B cell (primary cell): ENCODE measurements at regions not wholly inside any gene's neighbourhood (a gene's known extent, or its start where the extent isn't known, plus 50 kb on each side); places are given as distances from the start of the nearest gene placed in this dataset.

ENCODE experiments used
- ATAC-seq: fragments of 200-7000 bp; cut with Tn5 transposase; one replicate; pipeline ENCODE4 v1.10.0; 2021; ENCODE audit warnings: low read depth, mild to moderate bottlenecking, moderate number of reproducible peaks, moderate library complexity
- CTCF ChIA-PET: fragments of 350-600 bp; sonication (Branson Sonifier 250); formaldehyde crosslinking; loops from one replicate; lab custom pipeline; 2021; ENCODE audit warnings: antibody characterized with exemption, inconsistent platforms; lab: Charles Lee
- POLR2A ChIA-PET: fragments of 350-600 bp; sonication (Branson Sonifier 250); formaldehyde crosslinking; loops from one replicate; lab custom pipeline; 2021; ENCODE audit warnings: antibody characterized with exemption; lab: Charles Lee
- DNase-seq: peaks from one replicate; pipeline ENCODE4 v3.0.0; 2013
- H2AFZ ChIP-seq: 2 replicates; pipeline ENCODE4 v1.6.1; 2012; ENCODE audit warnings: mild to moderate bottlenecking, low read depth, low read length; ENCODE audit not compliant: insufficient read depth, poor library complexity, severe bottlenecking
- H3K27ac ChIP-seq, 2 donors: 1 replicate in 1 of 2; 2 replicates in 1 of 2; pipeline ENCODE4 v1.5.1; 2012 to 2013; ENCODE audit warnings: low read length in 2 of 2, mild to moderate bottlenecking in 2 of 2, moderate library complexity in 1 of 2
- H3K27me3 ChIP-seq, 4 experiments: fragments of 200-600 bp in 1 of 4; sonication (generic) in 1 of 4; replicated peaks in 1 of 4; 1 replicate in 2 of 4; 2 replicates in 2 of 4; pipeline versions ENCODE4 v1.6.1 to v1.7.0; 2013 to 2016; ENCODE audit warnings: low read length in 3 of 4, mild to moderate bottlenecking in 2 of 4, mixed read lengths in 1 of 4, moderate library complexity in 1 of 4; ENCODE audit not compliant: insufficient read depth in 4 of 4, control insufficient read depth in 3 of 4; ENCODE audit errors: control extremely low read depth in 1 of 4
- H3K36me3 ChIP-seq, 2 experiments: replicated peaks in 1 of 2; 1 replicate in 1 of 2; 2 replicates in 1 of 2; pipeline versions ENCODE4 v1.6.1 to v1.7.1; 2013; ENCODE audit warnings: low read length in 1 of 2; ENCODE audit not compliant: insufficient read depth in 2 of 2, control insufficient read depth in 1 of 2; ENCODE audit errors: control extremely low read depth in 1 of 2, extremely low read depth in 1 of 2
- H3K4me1 ChIP-seq, 2 donors: fragments of 200-600 bp in 1 of 2; sonication (generic) in 1 of 2; 1 replicate in 1 of 2; 2 replicates in 1 of 2; pipeline versions ENCODE4 v1.5.1 to v1.6.1; 2013 to 2017; ENCODE audit warnings: low read length in 2 of 2; ENCODE audit not compliant: control insufficient read depth in 2 of 2, insufficient read depth in 2 of 2
- H3K4me2 ChIP-seq: replicated peaks from 2 replicates; pipeline ENCODE3; 2012; ENCODE audit warnings: mild to moderate bottlenecking, low read depth, low read length; ENCODE audit not compliant: poor library complexity, severe bottlenecking
- H3K4me3 ChIP-seq, 5 experiments: fragments of 200-600 bp in 1 of 5; sonication (generic) in 1 of 5; 1 replicate in 3 of 5; 2 replicates in 2 of 5; pipeline versions ENCODE4 v1.5.1 to v1.7.0; 2011 to 2016; ENCODE audit warnings: low read length in 4 of 5, mild to moderate bottlenecking in 4 of 5, low read depth in 2 of 5, control low read depth in 1 of 5, moderate library complexity in 1 of 5; ENCODE audit not compliant: insufficient read depth in 1 of 5; ENCODE audit errors: control extremely low read depth in 1 of 5, extremely low read depth in 1 of 5
- H3K79me2 ChIP-seq: fragments of 200-600 bp; sonication (generic); one replicate; pipeline ENCODE4 v1.6.0; 2016; ENCODE audit warnings: low read length; ENCODE audit not compliant: control insufficient read depth, insufficient read depth
- H3K9ac ChIP-seq: fragments of 200-600 bp; sonication (generic); 2 replicates; pipeline ENCODE4 v1.6.1; 2017; ENCODE audit warnings: mild to moderate bottlenecking, low read length, moderate library complexity
- H3K9me3 ChIP-seq, 3 donors: one replicate each; pipeline versions ENCODE4 v1.6.1 to v1.7.1; 2013; ENCODE audit warnings: low read length in 2 of 3; ENCODE audit not compliant: control insufficient read depth in 2 of 3, insufficient read depth in 1 of 3; ENCODE audit errors: control extremely low read depth in 1 of 3
- H4K20me1 ChIP-seq: 2 replicates; pipeline ENCODE4 v1.6.0; 2012; ENCODE audit warnings: mild to moderate bottlenecking, low read length; ENCODE audit not compliant: insufficient read depth, control insufficient read depth, poor library complexity, severe bottlenecking
- H3K27ac Mint-ChIP-seq: one replicate; pipeline ENCODE4 v1.8.0; 2021; ENCODE audit warnings: mixed read lengths
- H3K27me3 Mint-ChIP-seq: one replicate; pipeline ENCODE4 v1.8.0; 2021; ENCODE audit warnings: mixed read lengths
- H3K4me1 Mint-ChIP-seq: one replicate; pipeline ENCODE4 v1.8.0; 2021; ENCODE audit warnings: mixed read lengths
- H3K4me3 Mint-ChIP-seq: one replicate; pipeline ENCODE4 v1.8.0; 2021; ENCODE audit warnings: mixed read lengths
- H3K9me3 Mint-ChIP-seq: one replicate; pipeline ENCODE4 v1.8.0; 2022; ENCODE audit warnings: mixed read lengths; ENCODE audit not compliant: insufficient read depth
- EZH2 ChIP-seq: IDR thresholded peaks from 2 replicates; pipeline ENCODE4 v1.6.1; 2012; ENCODE audit warnings: borderline replicate concordance, low read depth, mild to moderate bottlenecking, moderate library complexity, low read length; ENCODE audit not compliant: insufficient read depth, poor library complexity, severe bottlenecking
- WGBS: methylation state at CpG from one replicate; pipeline ENCODE4 v1.1.5; 2013; ENCODE audit warnings: missing lambda C conversion rate; ENCODE audit not compliant: insufficient coverage; 5-methylcytosine and 5-hydroxymethylcytosine counted together
- intact Hi-C: fragments of 100-400 bp; cut with micrococcal nuclease; formaldehyde crosslinking; loops from one replicate; pipeline ENCODE4 v1.10.0; 2022
- TF ChIP-seq, protein P1 (sequence below): fragments of 200-600 bp; IDR thresholded peaks from one replicate; pipeline ENCODE4 v1.8.0; 2022; ENCODE audit warnings: antibody characterized with exemption, mild to moderate bottlenecking

DNA sequence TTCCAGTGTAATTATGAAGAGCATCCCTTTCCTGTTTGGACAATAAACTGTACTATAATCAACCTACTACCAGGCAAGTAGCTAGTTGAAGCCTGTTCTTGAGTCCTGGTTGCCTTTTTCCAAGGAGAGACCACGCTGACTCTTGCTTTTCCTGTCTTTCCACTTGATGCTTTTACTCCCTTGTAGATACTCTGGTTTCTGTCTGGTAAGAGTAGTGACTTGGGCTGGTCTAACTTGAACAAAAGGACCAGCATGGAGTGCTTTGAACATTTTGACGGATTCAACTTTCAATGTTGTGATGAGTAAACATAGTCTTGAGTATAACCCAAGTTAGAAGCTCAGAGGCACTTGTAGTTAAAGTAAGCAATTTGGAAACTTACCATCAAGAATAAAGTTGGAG, 464.3 kb downstream of the GADD45G start:
- Histone ChIP-seq H3K4me2 (no peak overlapping the region), H3K36me3 (no peaks in the 10 kb centered on the region), H3K9me3 (no peaks in the 10 kb centered on the region), H3K4me3 (no peak overlapping the region), H2AFZ (no peak overlapping the region), H3K4me1 (no peaks in the 10 kb centered on the region), H3K79me2 (no peaks in the 10 kb centered on the region), H3K9ac (no peak overlapping the region), H3K27me3 (no peaks in the 10 kb centered on the region), H3K27ac (no peak overlapping the region), H4K20me1 (no peaks in the 10 kb centered on the region)
- Mint-ChIP-seq H3K27ac (no peak overlapping the region), H3K9me3 (no peaks in the 10 kb centered on the region), H3K27me3 (peaks cover 36% of the 10 kb centered on the region), H3K4me3 (no peak overlapping the region), H3K4me1 (no peaks in the 10 kb centered on the region)
- no peak for ATAC-seq
- intact Hi-C loops = no loop called here
- CTCF ChIA-PET = interaction anchor here (1.1 kb wide), 1 partner anchor 465 kb away, joined by 5 read pairs; no protein-coding TSS in a partner anchor
- WGBS = 83% methylated on average over 2 of the region's 2 CpGs
- TF ChIP-seq EZH2 = no peak
- TF ChIP-seq, protein P1, sequence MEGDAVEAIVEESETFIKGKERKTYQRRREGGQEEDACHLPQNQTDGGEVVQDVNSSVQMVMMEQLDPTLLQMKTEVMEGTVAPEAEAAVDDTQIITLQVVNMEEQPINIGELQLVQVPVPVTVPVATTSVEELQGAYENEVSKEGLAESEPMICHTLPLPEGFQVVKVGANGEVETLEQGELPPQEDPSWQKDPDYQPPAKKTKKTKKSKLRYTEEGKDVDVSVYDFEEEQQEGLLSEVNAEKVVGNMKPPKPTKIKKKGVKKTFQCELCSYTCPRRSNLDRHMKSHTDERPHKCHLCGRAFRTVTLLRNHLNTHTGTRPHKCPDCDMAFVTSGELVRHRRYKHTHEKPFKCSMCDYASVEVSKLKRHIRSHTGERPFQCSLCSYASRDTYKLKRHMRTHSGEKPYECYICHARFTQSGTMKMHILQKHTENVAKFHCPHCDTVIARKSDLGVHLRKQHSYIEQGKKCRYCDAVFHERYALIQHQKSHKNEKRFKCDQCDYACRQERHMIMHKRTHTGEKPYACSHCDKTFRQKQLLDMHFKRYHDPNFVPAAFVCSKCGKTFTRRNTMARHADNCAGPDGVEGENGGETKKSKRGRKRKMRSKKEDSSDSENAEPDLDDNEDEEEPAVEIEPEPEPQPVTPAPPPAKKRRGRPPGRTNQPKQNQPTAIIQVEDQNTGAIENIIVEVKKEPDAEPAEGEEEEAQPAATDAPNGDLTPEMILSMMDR = no peak
- POLR2A ChIA-PET = no interaction called here
- DNase-seq = no peak

DNA sequence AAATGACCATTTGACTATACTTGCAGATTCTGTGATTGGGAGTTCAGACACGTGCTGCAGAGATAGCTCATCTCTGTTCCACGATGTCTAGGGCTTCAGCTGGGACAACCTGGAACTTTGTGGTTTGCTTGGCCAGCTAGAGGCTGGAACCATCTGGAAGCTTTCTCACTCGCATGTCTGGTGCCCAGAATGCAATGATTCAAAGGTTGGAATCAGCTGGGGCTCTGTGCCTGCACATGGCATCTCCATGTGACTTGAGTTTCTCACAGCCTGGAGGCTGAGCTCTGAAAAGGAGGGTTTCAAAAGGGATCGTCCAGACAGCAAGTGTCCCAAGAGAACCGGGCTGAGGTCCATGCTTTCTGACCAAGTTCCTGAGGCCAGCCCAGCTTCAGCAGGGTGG, 465.2 kb downstream of the GADD45G start:
- peaks cover 39% of the 10 kb centered on the region for H3K27me3 Mint-ChIP-seq
- WGBS = 88% methylated on average over 5 of the region's 5 CpGs

More for the DNA sequence above, 465.2 kb downstream of the GADD45G start:
- H3K9me3 Mint-ChIP-seq = no peaks in the 10 kb centered on the region
- no peak for ATAC-seq
- no peak overlapping the region for H3K9ac ChIP-seq
- H3K27ac Mint-ChIP-seq = no peak overlapping the region
- TF ChIP-seq EZH2 = no peak
- TF ChIP-seq, protein P1 = no peak
- H3K4me1 ChIP-seq = no peaks in the 10 kb centered on the region
- intact Hi-C loops = no loop called here
- CTCF ChIA-PET = interaction anchor here (1.0 to 1.1 kb wide), 3 partner anchors 8 to 466 kb away, joined by 3 to 5 read pairs (median 3); no protein-coding TSS in a partner anchor
- H3K9me3 ChIP-seq = no peaks in the 10 kb centered on the region
- no peak overlapping the region for H3K27ac ChIP-seq
- no peaks in the 10 kb centered on the region for H3K79me2 ChIP-seq
- H3K4me1 Mint-ChIP-seq = no peaks in the 10 kb centered on the region
- no peak overlapping the region for H3K4me3 Mint-ChIP-seq
- H3K4me3 ChIP-seq = no peak overlapping the region
- H3K27me3 ChIP-seq = no peaks in the 10 kb centered on the region
- no peak overlapping the region for H3K4me2 ChIP-seq
- no peak overlapping the region for H2AFZ ChIP-seq
- no peaks in the 10 kb centered on the region for H4K20me1 ChIP-seq
- H3K36me3 ChIP-seq = no peaks in the 10 kb centered on the region
- POLR2A ChIA-PET = no interaction called here
- DNase-seq = no peak
